NCI-H69 (cell line): ENCODE measurements at regions not wholly inside any gene's neighbourhood (a gene's known extent, or its start where the extent isn't known, plus 50 kb on each side); places are given as distances from the start of the nearest gene placed in this dataset.
"Not testable (repeated sequence)": the region's sequence is repeated elsewhere in the genome, so short reads cannot be mapped to it uniquely, and the experiment has no call there.

ENCODE experiments used
- DNase-seq: peaks from one replicate; lab custom pipeline; 2025; lab: John Stamatoyannopoulos, UW

- DNase-seq: no peak
Observed at GRCh38 chr2:17363846-17364245, 154.4 kb downstream of the RAD51AP2 start.

GRCh38 chr2:17362956-17363355 is 155.3 kb downstream of the RAD51AP2 start:
- DNase-seq: no peak

GRCh38 chr2:17355608-17356329 is 162.5 kb downstream of the RAD51AP2 start:
- DNase-seq: no peak

- DNase-seq: no peak
Observed at GRCh38 chr2:17353263-17353662, 165.0 kb downstream of the RAD51AP2 start.

GRCh38 chr2:17342692-17343091 is 175.5 kb downstream of the RAD51AP2 start:
- DNase-seq: not testable (repeated sequence)

- DNase-seq: no peak
Observed at GRCh38 chr2:17337507-17337906, 180.7 kb downstream of the RAD51AP2 start.

- no peak for DNase-seq
Observed at GRCh38 chr2:17336458-17336857, 181.8 kb downstream of the RAD51AP2 start.

- no peak for DNase-seq
Observed at GRCh38 chr2:17334300-17334699, 183.9 kb downstream of the RAD51AP2 start.

- DNase-seq: no peak
Observed at GRCh38 chr2:17331636-17332035, 186.6 kb downstream of the RAD51AP2 start.

- no peak for DNase-seq
Observed at GRCh38 chr2:17328161-17328560, 190.1 kb downstream of the RAD51AP2 start.

GRCh38 chr2:17327649-17328048 is 190.6 kb downstream of the RAD51AP2 start:
- DNase-seq: no peak

- DNase-seq: no peak
Observed at GRCh38 chr2:17326717-17327116, 191.5 kb downstream of the RAD51AP2 start.

- no peak for DNase-seq
Observed at GRCh38 chr2:17323697-17324096, 194.5 kb downstream of the RAD51AP2 start.

- DNase-seq: no peak
Observed at GRCh38 chr2:17322461-17322860, 195.8 kb downstream of the RAD51AP2 start.

- no peak for DNase-seq
Observed at GRCh38 chr2:17319090-17319489, 199.2 kb downstream of the RAD51AP2 start.

- DNase-seq: no peak
Observed at GRCh38 chr2:17318013-17318412, 200.2 kb downstream of the RAD51AP2 start.

- DNase-seq: no peak
Observed at GRCh38 chr2:17317439-17317976, 200.7 kb downstream of the RAD51AP2 start.

GRCh38 chr2:17313261-17313660 is 205.0 kb downstream of the RAD51AP2 start:
- DNase-seq: no peak

- no peak for DNase-seq
Observed at GRCh38 chr2:17311771-17312511, 206.3 kb downstream of the RAD51AP2 start.

- DNase-seq: no peak
Observed at GRCh38 chr2:17311106-17311619, 207.1 kb downstream of the RAD51AP2 start.

- DNase-seq: peak; percentile 74
Observed at GRCh38 chr2:17309741-17310339, 208.4 kb downstream of the RAD51AP2 start.

GRCh38 chr2:17309181-17309580 is 209.1 kb downstream of the RAD51AP2 start:
- no peak for DNase-seq

- DNase-seq: no peak
Observed at GRCh38 chr2:17306706-17307105, 211.5 kb downstream of the RAD51AP2 start.
